A549 (cell line): ENCODE measurements at regions not wholly inside any gene's neighbourhood (a gene's known extent, or its start where the extent isn't known, plus 50 kb on each side); places are given as distances from the start of the nearest gene placed in this dataset.

Source experiments
- CBX2 ChIP-seq: fragments of 200-600 bp; sonication (generic); IDR thresholded peaks from 2 replicates; pipeline ENCODE4 v1.6.1; 2016; ENCODE audit warnings: low read depth, mild to moderate bottlenecking, borderline replicate concordance
- CTCF ChIP-seq: fragments of >200 bp; sonication (Bioruptor Twin); formaldehyde crosslinking; IDR thresholded peaks from 3 replicates; pipeline ENCODE4 v1.5.1; 2016
- MAX ChIP-seq: IDR thresholded peaks from 2 replicates; pipeline ENCODE4 v1.6.1; 2012

GRCh38 chr1:81553503-81553902 lies 247.2 kb upstream of the ADGRL2 start:
- TF ChIP-seq CTCF (no peak), CBX2 (no peak), MAX (no peak)
